ENCODE measurements at regions not wholly inside any gene's neighbourhood (a gene's known extent, or its start where the extent isn't known, plus 50 kb on each side); places are given as distances from the start of the nearest gene placed in this dataset.

DNA sequence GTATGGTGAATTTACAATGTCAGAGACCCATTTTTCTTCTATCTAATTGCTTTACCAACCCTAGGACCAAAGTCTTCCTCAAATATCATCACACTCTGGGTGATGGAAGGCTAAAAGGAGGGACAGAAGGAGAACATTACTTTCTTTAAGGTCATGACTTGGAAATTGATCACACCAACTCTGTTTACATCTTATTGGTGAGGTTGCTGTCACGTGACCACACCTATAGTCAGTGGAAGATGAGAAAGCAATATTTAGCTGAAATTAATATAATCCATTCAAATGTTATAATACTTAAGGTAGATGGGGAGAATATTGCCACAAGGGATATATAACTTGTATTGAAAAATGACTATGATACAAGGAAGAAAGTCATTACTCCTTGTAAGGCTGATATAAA is 183.6 kb upstream of the SMIM30 start:
- no peaks in the 10 kb centered on the region for H3K36me3 ChIP-seq (replicated peaks in 1 of 2; ENCODE audit: control insufficient read depth in 1 of 2, insufficient read depth in 2 of 2, low read length in 1 of 2)
- POLR2A ChIA-PET = no interaction called here
- H3K9me3 ChIP-seq = no peaks in the 10 kb centered on the region
- H3K4me3 ChIP-seq (ENCODE audit: low read depth in 2 of 2, low read length in 1 of 2) = no peak overlapping the region
- CTCF ChIA-PET = interaction anchor here (0.7 to 1.4 kb wide), 3 partner anchors 16 to 962 kb away, joined by 3 read pairs; no protein-coding TSS in a partner anchor
- H3F3A ChIP-seq (replicated peaks; ENCODE audit: insufficient read depth) = no peaks in the 10 kb centered on the region
- TF ChIP-seq POLR2AphosphoS5 (IDR thresholded peaks at IDR 0.05; ENCODE audit: low read depth, low read length) (no peak), RCOR1 (IDR thresholded peaks at IDR 0.05; ENCODE audit: low read length) (no peak), RFX5 (IDR thresholded peaks at IDR 0.05; ENCODE audit: low read length) (no peak), RAD21 (IDR thresholded peaks at IDR 0.05; ENCODE audit: low read length) (no peak), EP300 (IDR thresholded peaks at IDR 0.05; ENCODE audit: borderline replicate concordance in 1 of 2, low read depth in 1 of 2, low read length in 1 of 2) (no peak), CHD2 (IDR thresholded peaks at IDR 0.05; ENCODE audit: low read length, partially characterized antibody) (no peak), FOXM1 (IDR thresholded peaks at IDR 0.05; ENCODE audit: low read depth) (no peak), MAX (IDR thresholded peaks at IDR 0.05; ENCODE audit: low read depth) (no peak), NRF1 (IDR thresholded peaks at IDR 0.05; ENCODE audit: low read depth, low read length) (no peak), TAF1 (IDR thresholded peaks at IDR 0.05; ENCODE audit: borderline replicate concordance, low read depth, low read length) (no peak), CTCF (IDR thresholded peaks at IDR 0.05) (no peak), MEF2A (IDR thresholded peaks at IDR 0.05; ENCODE audit: borderline replicate concordance, low read depth) (no peak), TCF12 (IDR thresholded peaks at IDR 0.05) (no peak), TEAD4 (IDR thresholded peaks at IDR 0.05; ENCODE audit: borderline replicate concordance, insufficient read depth) (no peak), YY1 (IDR thresholded peaks at IDR 0.05; ENCODE audit: low read depth) (no peak), USF2 (IDR thresholded peaks at IDR 0.05; ENCODE audit: borderline replicate concordance, low read depth, low read length) (no peak), NFIC (IDR thresholded peaks at IDR 0.05; ENCODE audit: borderline replicate concordance) (no peak)
- TF ChIP-seq, protein P1, sequence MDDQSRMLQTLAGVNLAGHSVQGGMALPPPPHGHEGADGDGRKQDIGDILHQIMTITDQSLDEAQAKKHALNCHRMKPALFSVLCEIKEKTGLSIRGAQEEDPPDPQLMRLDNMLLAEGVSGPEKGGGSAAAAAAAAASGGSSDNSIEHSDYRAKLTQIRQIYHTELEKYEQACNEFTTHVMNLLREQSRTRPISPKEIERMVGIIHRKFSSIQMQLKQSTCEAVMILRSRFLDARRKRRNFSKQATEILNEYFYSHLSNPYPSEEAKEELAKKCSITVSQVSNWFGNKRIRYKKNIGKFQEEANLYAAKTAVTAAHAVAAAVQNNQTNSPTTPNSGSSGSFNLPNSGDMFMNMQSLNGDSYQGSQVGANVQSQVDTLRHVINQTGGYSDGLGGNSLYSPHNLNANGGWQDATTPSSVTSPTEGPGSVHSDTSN (IDR thresholded peaks at IDR 0.05) = no peak
- no peaks in the 10 kb centered on the region for H3K9me2 ChIP-seq
- no peaks in the 10 kb centered on the region for H3K79me2 ChIP-seq (ENCODE audit: insufficient read depth)
- no peak overlapping the region for H3K4me2 ChIP-seq
- H3K27me3 ChIP-seq (ENCODE audit: insufficient read depth) = no peaks in the 10 kb centered on the region
- H4K20me1 ChIP-seq (ENCODE audit: insufficient read depth) = no peaks in the 10 kb centered on the region
- no peak overlapping the region for H3K9ac ChIP-seq
- DNase-seq = no peak
- no peaks in the 10 kb centered on the region for H3K4me1 ChIP-seq (ENCODE audit: control insufficient read depth in 1 of 2, insufficient read depth in 2 of 2, low read depth in 1 of 2, low read length in 1 of 2)
- H2AFZ ChIP-seq (ENCODE audit: low read depth) = no peak overlapping the region
- no peak overlapping the region for H3K27ac ChIP-seq (ENCODE audit: low read depth in 2 of 2, low read length in 1 of 2)
- 14% methylated on average over 1 of the region's 1 CpG for WGBS (ENCODE audit: low lambda C conversion rate)
